Naive thymus-derived CD8-positive, alpha-beta T cell (primary cell): ENCODE measurements at regions not wholly inside any gene's neighbourhood (a gene's known extent, or its start where the extent isn't known, plus 50 kb on each side); places are given as distances from the start of the nearest gene placed in this dataset.

Experiments used
- ATAC-seq, 2 donors: fragments of 150-1000 bp; cut with Tn5 transposase in 1 of 2; sonication (Bioruptor Pico), chemical (Tn5 transposase) in 1 of 2; 1 replicate in 1 of 2; 2 replicates in 1 of 2; pipeline ENCODE4 v1.10.0; 2021; ENCODE audit warnings: mild to moderate bottlenecking in 2 of 2, moderate library complexity in 2 of 2
- POLR2A ChIA-PET: fragments of 350-600 bp; sonication (Branson Sonifier 250); formaldehyde crosslinking; loops from one replicate; lab custom pipeline; 2021; ENCODE audit warnings: antibody characterized with exemption; lab: Charles Lee
- DNase-seq, 10 donors: peaks; one replicate each; pipeline versions ENCODE4 v3.0.0 to v3.0.0-alpha.2; 2020 to 2022
- H3K27ac Mint-ChIP-seq, 10 donors: one replicate each; pipeline ENCODE4 v1.8.0; 2020 to 2022; ENCODE audit warnings: mild to moderate bottlenecking in 10 of 10, mixed read lengths in 10 of 10, moderate library complexity in 4 of 10, inconsistent platforms in 1 of 10
- H3K27me3 Mint-ChIP-seq, 5 donors: one replicate each; pipeline ENCODE4 v1.8.0; 2021 to 2022; ENCODE audit warnings: mixed read lengths in 5 of 5
- H3K36me3 Mint-ChIP-seq, 3 donors: one replicate each; pipeline ENCODE4 v1.8.0; 2020 to 2022; ENCODE audit warnings: mixed read lengths in 3 of 3, mild to moderate bottlenecking in 2 of 3, inconsistent platforms in 1 of 3
- H3K4me1 Mint-ChIP-seq, 4 donors: one replicate each; pipeline ENCODE4 v1.8.0; 2021 to 2022; ENCODE audit warnings: mixed read lengths in 4 of 4
- H3K4me3 Mint-ChIP-seq, 10 donors: one replicate each; pipeline ENCODE4 v1.8.0; 2020 to 2022; ENCODE audit warnings: mild to moderate bottlenecking in 10 of 10, mixed read lengths in 10 of 10, moderate library complexity in 6 of 10, inconsistent platforms in 1 of 10
- H3K9me3 Mint-ChIP-seq, 9 donors: one replicate each; pipeline ENCODE4 v1.8.0; 2020 to 2022; ENCODE audit warnings: mixed read lengths in 9 of 9, mild to moderate bottlenecking in 3 of 9, inconsistent platforms in 1 of 9, moderate library complexity in 1 of 9

- Mint-ChIP-seq H3K27ac (no peak overlapping the region), H3K36me3 (no peaks in the 10 kb centered on the region), H3K4me3 (no peak overlapping the region), H3K4me1 (no peaks in the 10 kb centered on the region), H3K27me3 (no peaks in the 10 kb centered on the region), H3K9me3 (peaks cover 0 to 10% (median 0%) of the 10 kb centered on the region in 9 donors)
- POLR2A ChIA-PET = no interaction called here
- ATAC-seq = no peak
- DNase-seq = no peak
Measured at GRCh38 chr2:164143183-164143930, 407.5 kb upstream of the FIGN start.

GRCh38 chr2:164142755-164143154 is 406.9 kb upstream of the FIGN start:
- POLR2A ChIA-PET = no interaction called here
- peaks cover 0 to 10% (median 0%) of the 10 kb centered on the region in 9 donors for H3K9me3 Mint-ChIP-seq
- H3K36me3 Mint-ChIP-seq = no peaks in the 10 kb centered on the region
- H3K27me3 Mint-ChIP-seq = no peaks in the 10 kb centered on the region
- no peak for DNase-seq
- H3K4me3 Mint-ChIP-seq = no peak overlapping the region
- no peak for ATAC-seq
- no peaks in the 10 kb centered on the region for H3K4me1 Mint-ChIP-seq
- no peak overlapping the region for H3K27ac Mint-ChIP-seq

GRCh38 chr2:164141271-164141670 is 405.5 kb upstream of the FIGN start:
- Mint-ChIP-seq H3K27me3 (no peaks in the 10 kb centered on the region), H3K9me3 (peaks cover 0 to 10% (median 0%) of the 10 kb centered on the region in 9 donors), H3K4me1 (no peaks in the 10 kb centered on the region), H3K36me3 (no peaks in the 10 kb centered on the region), H3K27ac (no peak overlapping the region), H3K4me3 (no peak overlapping the region)
- no peak for ATAC-seq
- no peak for DNase-seq
- POLR2A ChIA-PET = interaction anchor here (0.6 kb wide), 1 partner anchor 56 kb away, joined by 3 read pairs; no protein-coding TSS in a partner anchor

GRCh38 chr2:164138750-164139149 is 402.9 kb upstream of the FIGN start:
- Mint-ChIP-seq H3K4me3 (no peak overlapping the region), H3K4me1 (no peaks in the 10 kb centered on the region), H3K27ac (no peak overlapping the region), H3K36me3 (no peaks in the 10 kb centered on the region), H3K27me3 (no peaks in the 10 kb centered on the region), H3K9me3 (peaks cover 0 to under 1% (median 0%) of the 10 kb centered on the region in 9 donors)
- DNase-seq (no peak), ATAC-seq (no peak)
- POLR2A ChIA-PET = no interaction called here

- no peak overlapping the region for H3K27ac Mint-ChIP-seq
- peaks cover 0 to 9% (median 0%) of the 10 kb centered on the region in 9 donors for H3K9me3 Mint-ChIP-seq
- no peak overlapping the region for H3K4me3 Mint-ChIP-seq
- no peak for DNase-seq
- ATAC-seq = no peak
- H3K27me3 Mint-ChIP-seq = no peaks in the 10 kb centered on the region
- no peaks in the 10 kb centered on the region for H3K36me3 Mint-ChIP-seq
- no peaks in the 10 kb centered on the region for H3K4me1 Mint-ChIP-seq
- POLR2A ChIA-PET = no interaction called here
Measured at GRCh38 chr2:164134336-164134735, 398.5 kb upstream of the FIGN start.

- no peak for DNase-seq
- no peak for ATAC-seq
- H3K9me3 Mint-ChIP-seq = peaks cover 0 to 15% (median 0%) of the 10 kb centered on the region in 9 donors
- H3K4me1 Mint-ChIP-seq = no peaks in the 10 kb centered on the region
- H3K4me3 Mint-ChIP-seq = no peak overlapping the region
- H3K27me3 Mint-ChIP-seq = no peaks in the 10 kb centered on the region
- H3K27ac Mint-ChIP-seq = no peak overlapping the region
- H3K36me3 Mint-ChIP-seq = no peaks in the 10 kb centered on the region
- POLR2A ChIA-PET = no interaction called here
Measured at GRCh38 chr2:164127971-164128527, 392.2 kb upstream of the FIGN start.

GRCh38 chr2:164126960-164127660 is 391.3 kb upstream of the FIGN start:
- DNase-seq (no peak), ATAC-seq (no peak)
- Mint-ChIP-seq H3K9me3 (peaks cover 0 to 9% (median 0%) of the 10 kb centered on the region in 9 donors), H3K4me1 (no peaks in the 10 kb centered on the region), H3K4me3 (no peak overlapping the region), H3K27ac (no peak overlapping the region), H3K36me3 (no peaks in the 10 kb centered on the region), H3K27me3 (no peaks in the 10 kb centered on the region)
- POLR2A ChIA-PET = no interaction called here

GRCh38 chr2:164115806-164116205 is 380.0 kb upstream of the FIGN start:
- H3K27me3 Mint-ChIP-seq = peaks cover 0 to 1% (median 0%) of the 10 kb centered on the region in 5 donors
- no peaks in the 10 kb centered on the region for H3K4me1 Mint-ChIP-seq
- H3K27ac Mint-ChIP-seq = no peak overlapping the region
- ATAC-seq (no peak), DNase-seq (no peak)
- peaks cover 0 to 5% (median 0%) of the 10 kb centered on the region in 9 donors for H3K9me3 Mint-ChIP-seq
- POLR2A ChIA-PET = no interaction called here
- H3K36me3 Mint-ChIP-seq = no peaks in the 10 kb centered on the region
- H3K4me3 Mint-ChIP-seq = no peak overlapping the region

GRCh38 chr2:164114937-164115336 is 379.1 kb upstream of the FIGN start:
- peaks cover 0 to 1% (median 0%) of the 10 kb centered on the region in 5 donors for H3K27me3 Mint-ChIP-seq
- POLR2A ChIA-PET = no interaction called here
- no peak overlapping the region for H3K4me3 Mint-ChIP-seq
- H3K4me1 Mint-ChIP-seq = no peaks in the 10 kb centered on the region
- DNase-seq (no peak), ATAC-seq (no peak)
- peaks cover 0 to 5% (median 0%) of the 10 kb centered on the region in 9 donors for H3K9me3 Mint-ChIP-seq
- H3K27ac Mint-ChIP-seq = no peak overlapping the region
- H3K36me3 Mint-ChIP-seq = no peaks in the 10 kb centered on the region

- Mint-ChIP-seq H3K4me3 (no peak overlapping the region), H3K27ac (no peak overlapping the region)
- POLR2A ChIA-PET = no interaction called here
Measured at GRCh38 chr2:164112105-164112504, 376.3 kb upstream of the FIGN start.

GRCh38 chr2:164110515-164110914 is 374.7 kb upstream of the FIGN start:
- Mint-ChIP-seq H3K27me3 (peaks cover 0 to 1% (median 0%) of the 10 kb centered on the region in 5 donors), H3K27ac (no peak overlapping the region), H3K4me1 (no peaks in the 10 kb centered on the region), H3K36me3 (no peaks in the 10 kb centered on the region), H3K9me3 (peaks cover 0 to 8% (median 0%) of the 10 kb centered on the region in 9 donors), H3K4me3 (no peak overlapping the region)
- POLR2A ChIA-PET = no interaction called here
- ATAC-seq (no peak), DNase-seq (no peak)

More at GRCh38 chr2:164112105-164112504, 376.3 kb upstream of the FIGN start:
- Mint-ChIP-seq H3K9me3 (peaks cover 0 to 6% (median 0%) of the 10 kb centered on the region in 9 donors), H3K36me3 (no peaks in the 10 kb centered on the region), H3K27me3 (peaks cover 0 to 1% (median 0%) of the 10 kb centered on the region in 5 donors), H3K4me1 (no peaks in the 10 kb centered on the region)
- DNase-seq = no peak
- no peak for ATAC-seq

- H3K36me3 Mint-ChIP-seq = no peaks in the 10 kb centered on the region
- no peak overlapping the region for H3K4me3 Mint-ChIP-seq
- no peak overlapping the region for H3K27ac Mint-ChIP-seq
- POLR2A ChIA-PET = no interaction called here
- H3K9me3 Mint-ChIP-seq = peaks cover 0 to 17% (median 0%) of the 10 kb centered on the region in 9 donors
- DNase-seq (no peak), ATAC-seq (no peak)
- peaks cover 0 to 1% (median 0%) of the 10 kb centered on the region in 5 donors for H3K27me3 Mint-ChIP-seq
- H3K4me1 Mint-ChIP-seq = no peaks in the 10 kb centered on the region
Measured at GRCh38 chr2:164109006-164109405, 373.2 kb upstream of the FIGN start.

GRCh38 chr2:164103271-164103670 is 367.5 kb upstream of the FIGN start:
- no peak overlapping the region for H3K27ac Mint-ChIP-seq
- no peak overlapping the region for H3K4me3 Mint-ChIP-seq
- POLR2A ChIA-PET = no interaction called here
- ATAC-seq (no peak), DNase-seq (no peak)
- no peaks in the 10 kb centered on the region for H3K4me1 Mint-ChIP-seq
- no peaks in the 10 kb centered on the region for H3K27me3 Mint-ChIP-seq
- H3K9me3 Mint-ChIP-seq = peaks cover 0 to 31% (median 2%) of the 10 kb centered on the region in 9 donors
- H3K36me3 Mint-ChIP-seq = no peaks in the 10 kb centered on the region
